OCI-LY1 (cell line): ENCODE measurements at regions not wholly inside any gene's neighbourhood (a gene's known extent, or its start where the extent isn't known, plus 50 kb on each side); places are given as distances from the start of the nearest gene placed in this dataset.

Experiments used
- EZH2 ChIP-seq: fragments of 200-600 bp; sonication (generic), shearing (Covaris generic); IDR thresholded peaks from 2 replicates; pipeline ENCODE4 v1.8.0; 2017; ENCODE audit warnings: borderline replicate concordance, mixed run types, mild to moderate bottlenecking, antibody characterized with exemption, low read length, moderate library complexity, mixed read lengths
- TF ChIP-seq, protein P1 (sequence below): fragments of 200-600 bp; sonication (generic), shearing (Covaris generic); IDR thresholded peaks from 2 replicates; pipeline ENCODE4 v1.5.1; 2017; ENCODE audit warnings: mild to moderate bottlenecking, antibody characterized with exemption, low read length, moderate library complexity, mixed read lengths

DNA sequence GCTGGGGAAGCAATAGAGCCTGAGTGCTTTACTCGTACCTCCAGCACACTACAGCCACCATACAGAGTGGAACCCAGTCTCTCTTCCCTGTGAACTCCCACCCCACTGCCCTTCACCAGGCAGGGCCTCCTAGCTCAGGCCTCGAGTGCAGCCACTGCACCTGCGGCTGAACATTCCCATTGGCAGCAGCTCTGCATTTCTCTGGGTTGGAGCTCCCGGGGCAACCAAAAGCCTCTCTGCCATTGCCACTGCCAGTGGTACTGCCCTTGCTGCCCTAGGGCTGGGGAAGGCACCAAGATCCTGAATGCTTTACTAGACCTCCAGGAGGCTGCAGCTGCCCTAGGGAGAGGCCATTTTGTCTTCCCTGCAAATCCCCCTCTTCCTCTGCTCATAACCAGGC, 266.8 kb downstream of the TDRD3 start:
- TF ChIP-seq, protein P1, sequence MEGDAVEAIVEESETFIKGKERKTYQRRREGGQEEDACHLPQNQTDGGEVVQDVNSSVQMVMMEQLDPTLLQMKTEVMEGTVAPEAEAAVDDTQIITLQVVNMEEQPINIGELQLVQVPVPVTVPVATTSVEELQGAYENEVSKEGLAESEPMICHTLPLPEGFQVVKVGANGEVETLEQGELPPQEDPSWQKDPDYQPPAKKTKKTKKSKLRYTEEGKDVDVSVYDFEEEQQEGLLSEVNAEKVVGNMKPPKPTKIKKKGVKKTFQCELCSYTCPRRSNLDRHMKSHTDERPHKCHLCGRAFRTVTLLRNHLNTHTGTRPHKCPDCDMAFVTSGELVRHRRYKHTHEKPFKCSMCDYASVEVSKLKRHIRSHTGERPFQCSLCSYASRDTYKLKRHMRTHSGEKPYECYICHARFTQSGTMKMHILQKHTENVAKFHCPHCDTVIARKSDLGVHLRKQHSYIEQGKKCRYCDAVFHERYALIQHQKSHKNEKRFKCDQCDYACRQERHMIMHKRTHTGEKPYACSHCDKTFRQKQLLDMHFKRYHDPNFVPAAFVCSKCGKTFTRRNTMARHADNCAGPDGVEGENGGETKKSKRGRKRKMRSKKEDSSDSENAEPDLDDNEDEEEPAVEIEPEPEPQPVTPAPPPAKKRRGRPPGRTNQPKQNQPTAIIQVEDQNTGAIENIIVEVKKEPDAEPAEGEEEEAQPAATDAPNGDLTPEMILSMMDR = no peak
- TF ChIP-seq EZH2 = no peak
